HL-60 (cell line): ENCODE measurements at regions not wholly inside any gene's neighbourhood (a gene's known extent, or its start where the extent isn't known, plus 50 kb on each side); places are given as distances from the start of the nearest gene placed in this dataset.

Experiments
- DNase-seq, 2 experiments: peaks; one replicate each; pipeline ENCODE4 v3.0.0-alpha.2; 2010 to 2020; ENCODE audit warnings: low read depth in 1 of 2, low spot score in 1 of 2
- H3K27ac ChIP-seq: fragments of 250-450 bp; sonication (Bioruptor Pico); replicated peaks from 2 replicates; pipeline ENCODE4 v1.5.1; 2020; ENCODE audit warnings: mild to moderate bottlenecking, moderate library complexity
- H3K27me3 ChIP-seq: fragments of 250-450 bp; sonication (Bioruptor Pico); 2 replicates; pipeline ENCODE4 v1.5.1; 2021; ENCODE audit warnings: mild to moderate bottlenecking, moderate library complexity; ENCODE audit not compliant: insufficient read depth, poor library complexity, severe bottlenecking
- H3K4me3 ChIP-seq: replicated peaks from 2 replicates; pipeline ENCODE4 v1.5.1; 2011; ENCODE audit warnings: mild to moderate bottlenecking, control low read depth, low read length; ENCODE audit not compliant: insufficient read depth
- CTCF ChIP-seq: IDR thresholded peaks from one replicate; pipeline ENCODE4 v1.5.1; 2011; ENCODE audit warnings: low read length, control low read depth, inconsistent platforms; ENCODE audit not compliant: insufficient read depth
- GABPA ChIP-seq: IDR thresholded peaks from 2 replicates; pipeline ENCODE4 v1.6.1; 2012; ENCODE audit warnings: low read depth
- POLR2AphosphoS5 ChIP-seq: IDR thresholded peaks from 2 replicates; pipeline ENCODE4 v1.6.1; 2012; ENCODE audit warnings: low read depth
- REST ChIP-seq: IDR thresholded peaks from 2 replicates; pipeline ENCODE4 v1.6.1; 2012; ENCODE audit warnings: low read depth; ENCODE audit not compliant: insufficient replicate concordance
- SPI1 ChIP-seq: IDR thresholded peaks from 2 replicates; pipeline ENCODE4 v1.6.1; 2012; ENCODE audit warnings: low read depth, mild to moderate bottlenecking, borderline replicate concordance

GRCh38 chrX:34401411-34401810 lies 255.7 kb downstream of the TMEM47 start:
- Histone ChIP-seq H3K4me3 (no peak overlapping the region), H3K27ac (no peak overlapping the region), H3K27me3 (no peaks in the 10 kb centered on the region)
- TF ChIP-seq POLR2AphosphoS5 (no peak), REST (no peak), GABPA (no peak)
- DNase-seq, result no peak

DNA sequence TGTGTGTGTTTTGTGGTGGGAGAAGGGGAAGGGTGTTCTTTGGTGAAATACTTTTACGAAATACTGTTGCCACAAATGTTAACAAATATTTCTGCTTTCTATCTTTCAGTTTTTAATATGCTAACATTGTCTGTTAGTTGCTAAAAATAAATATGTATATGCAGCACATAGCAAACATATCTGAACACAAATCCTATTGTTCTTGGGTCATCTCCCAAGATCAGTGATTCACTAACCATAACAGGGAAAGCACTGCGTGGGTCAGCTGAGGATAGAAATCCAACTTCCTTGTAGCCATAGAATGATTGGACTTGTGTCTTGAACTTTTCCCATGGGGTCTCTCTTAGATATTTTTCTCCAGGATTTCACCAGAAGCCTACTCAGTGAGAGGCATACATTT lies 250.3 kb upstream of the FAM47A start:
- TF ChIP-seq REST (no peak), SPI1 (no peak), CTCF (no peak), POLR2AphosphoS5 (no peak), GABPA (no peak)

GRCh38 chrX:34381241-34381640 lies 249.1 kb upstream of the FAM47A start:
- TF ChIP-seq SPI1 (no peak), REST (no peak), GABPA (no peak), CTCF (no peak), POLR2AphosphoS5 (no peak)
- DNase-seq, result no peak
- H3K4me3 ChIP-seq, result no peak overlapping the region
- no peak overlapping the region for H3K27ac ChIP-seq
- H3K27me3 ChIP-seq, result no peaks in the 10 kb centered on the region

More for the DNA sequence above, 250.3 kb upstream of the FAM47A start:
- no peaks in the 10 kb centered on the region for H3K27me3 ChIP-seq
- H3K4me3 ChIP-seq, result no peak overlapping the region
- H3K27ac ChIP-seq, result no peak overlapping the region
- no peak for DNase-seq

DNA sequence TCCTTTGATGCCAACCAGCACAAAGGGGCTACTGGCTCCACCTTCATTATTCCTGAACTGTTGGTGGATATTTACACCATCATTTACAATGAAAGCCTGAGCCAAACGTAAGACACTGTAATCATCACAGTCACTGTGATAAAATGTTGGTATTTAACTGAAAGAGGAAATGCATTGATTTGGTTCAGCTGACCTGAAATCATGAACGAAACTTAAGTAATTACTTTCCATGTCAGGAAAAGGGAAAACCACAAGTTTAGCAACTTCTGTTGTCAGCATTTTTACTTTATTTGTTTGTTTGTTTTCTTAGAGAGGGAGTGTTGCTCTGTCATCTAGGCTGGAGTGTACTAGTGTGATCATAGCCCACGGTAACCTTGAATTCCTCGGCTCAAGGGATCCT lies 247.8 kb upstream of the FAM47A start:
- DNase-seq, result no peak
- TF ChIP-seq SPI1 (no peak), POLR2AphosphoS5 (no peak), REST (no peak), GABPA (no peak), CTCF (no peak)
- Histone ChIP-seq H3K27ac (no peak overlapping the region), H3K27me3 (no peaks in the 10 kb centered on the region), H3K4me3 (no peak overlapping the region)
